HG03342 (cell line): ENCODE measurements at regions not wholly inside any gene's neighbourhood (a gene's known extent, or its start where the extent isn't known, plus 50 kb on each side); places are given as distances from the start of the nearest gene placed in this dataset.

Experiments used
- ATAC-seq: cut with Tn5 transposase; IDR thresholded peaks from one replicate; pipeline ENCODE4 v1.9.1; 2021; ENCODE audit warnings: mild to moderate bottlenecking, moderate library complexity; ENCODE audit not compliant: unreplicated experiment

GRCh38 chr5:56466136-56466816 lies 233.1 kb upstream of the ANKRD55 start:
- ATAC-seq, result no peak

GRCh38 chr5:56465769-56466135 lies 232.6 kb upstream of the ANKRD55 start:
- no peak for ATAC-seq

- no peak for ATAC-seq
Observed at GRCh38 chr5:56464935-56465768, 232.0 kb upstream of the ANKRD55 start.

GRCh38 chr5:56463944-56464571 lies 230.9 kb upstream of the ANKRD55 start:
- ATAC-seq, result no peak

- no peak for ATAC-seq
Observed at GRCh38 chr5:56461584-56461983, 228.5 kb upstream of the ANKRD55 start.

GRCh38 chr5:56460681-56461191 lies 227.6 kb upstream of the ANKRD55 start:
- no peak for ATAC-seq

- no peak for ATAC-seq
Observed at GRCh38 chr5:56460195-56460546, 227.0 kb upstream of the ANKRD55 start.

- no peak for ATAC-seq
Observed at GRCh38 chr5:56459394-56460194, 226.5 kb upstream of the ANKRD55 start.

GRCh38 chr5:56457887-56458812 lies 225.0 kb upstream of the ANKRD55 start:
- no peak for ATAC-seq

GRCh38 chr5:56456002-56456401 lies 222.9 kb upstream of the ANKRD55 start:
- ATAC-seq, result no peak

GRCh38 chr5:56455417-56455816 lies 222.3 kb upstream of the ANKRD55 start:
- no peak for ATAC-seq

GRCh38 chr5:56454219-56454862 lies 221.2 kb upstream of the ANKRD55 start:
- ATAC-seq, result no peak

GRCh38 chr5:56451742-56452141 lies 218.6 kb upstream of the ANKRD55 start:
- ATAC-seq, result no peak

GRCh38 chr5:56450766-56451165 lies 217.6 kb upstream of the ANKRD55 start:
- ATAC-seq, result no peak

GRCh38 chr5:56449071-56449640 lies 216.0 kb upstream of the ANKRD55 start:
- no peak for ATAC-seq

- no peak for ATAC-seq
Observed at GRCh38 chr5:56447656-56448055, 214.5 kb upstream of the ANKRD55 start.

GRCh38 chr5:56447232-56447631 lies 214.1 kb upstream of the ANKRD55 start:
- ATAC-seq, result no peak

- ATAC-seq, result no peak
Observed at GRCh38 chr5:56446728-56447127, 213.6 kb upstream of the ANKRD55 start.

GRCh38 chr5:56443826-56444225 lies 210.7 kb upstream of the ANKRD55 start:
- ATAC-seq, result no peak
